ENCODE measurements at regions not wholly inside any gene's neighbourhood (a gene's known extent, or its start where the extent isn't known, plus 50 kb on each side); places are given as distances from the start of the nearest gene placed in this dataset.

DNA sequence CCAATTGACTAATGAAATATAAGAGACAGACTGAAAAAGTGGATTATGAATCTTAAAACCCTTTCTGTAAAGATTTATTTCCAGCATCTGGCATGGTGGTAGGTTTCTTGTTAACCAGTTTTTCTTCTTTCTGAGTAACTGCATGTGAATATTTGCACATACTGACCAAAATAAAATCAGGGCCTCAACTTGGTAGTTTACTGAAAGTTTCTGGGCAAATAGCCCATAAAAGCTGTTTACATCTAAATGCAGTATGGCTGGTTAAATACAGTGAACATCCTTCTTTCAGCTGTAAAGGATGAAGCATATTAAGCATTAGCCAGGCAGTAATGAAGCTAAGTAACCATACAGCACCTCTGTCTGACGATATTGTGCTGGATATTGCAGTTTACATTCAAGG is 83.6 kb upstream of the EYS start:
- no peaks in the 10 kb centered on the region for H3K9me1 ChIP-seq (replicated peaks; ENCODE audit: control insufficient read depth, extremely low read depth, insufficient read depth, low read length)
- no peak overlapping the region for H2AFZ ChIP-seq (ENCODE audit: low read depth, low read length)
- CTCF ChIA-PET = no interaction called here
- no peak for TF ChIP-seq GATA2 (IDR thresholded peaks at IDR 0.05; ENCODE audit: insufficient read depth, insufficient read length, low read depth, low read length)
- TF ChIP-seq, protein P1, sequence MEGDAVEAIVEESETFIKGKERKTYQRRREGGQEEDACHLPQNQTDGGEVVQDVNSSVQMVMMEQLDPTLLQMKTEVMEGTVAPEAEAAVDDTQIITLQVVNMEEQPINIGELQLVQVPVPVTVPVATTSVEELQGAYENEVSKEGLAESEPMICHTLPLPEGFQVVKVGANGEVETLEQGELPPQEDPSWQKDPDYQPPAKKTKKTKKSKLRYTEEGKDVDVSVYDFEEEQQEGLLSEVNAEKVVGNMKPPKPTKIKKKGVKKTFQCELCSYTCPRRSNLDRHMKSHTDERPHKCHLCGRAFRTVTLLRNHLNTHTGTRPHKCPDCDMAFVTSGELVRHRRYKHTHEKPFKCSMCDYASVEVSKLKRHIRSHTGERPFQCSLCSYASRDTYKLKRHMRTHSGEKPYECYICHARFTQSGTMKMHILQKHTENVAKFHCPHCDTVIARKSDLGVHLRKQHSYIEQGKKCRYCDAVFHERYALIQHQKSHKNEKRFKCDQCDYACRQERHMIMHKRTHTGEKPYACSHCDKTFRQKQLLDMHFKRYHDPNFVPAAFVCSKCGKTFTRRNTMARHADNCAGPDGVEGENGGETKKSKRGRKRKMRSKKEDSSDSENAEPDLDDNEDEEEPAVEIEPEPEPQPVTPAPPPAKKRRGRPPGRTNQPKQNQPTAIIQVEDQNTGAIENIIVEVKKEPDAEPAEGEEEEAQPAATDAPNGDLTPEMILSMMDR (IDR thresholded peaks at IDR 0.05; ENCODE audit: extremely low read depth in 1 of 2, insufficient read depth in 1 of 2, low read depth in 1 of 2, low read length in 2 of 2) = no peak
- TF ChIP-seq, protein P2, sequence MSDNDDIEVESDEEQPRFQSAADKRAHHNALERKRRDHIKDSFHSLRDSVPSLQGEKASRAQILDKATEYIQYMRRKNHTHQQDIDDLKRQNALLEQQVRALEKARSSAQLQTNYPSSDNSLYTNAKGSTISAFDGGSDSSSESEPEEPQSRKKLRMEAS (IDR thresholded peaks at IDR 0.05; ENCODE audit: insufficient read depth, insufficient read length) = no peak
- TF ChIP-seq FOS (IDR thresholded peaks at IDR 0.05; ENCODE audit: borderline replicate concordance, insufficient read depth, low read length) = no peak
- no peak for TF ChIP-seq POLR2AphosphoS5 (IDR thresholded peaks at IDR 0.05; ENCODE audit: insufficient read depth, low read depth, low read length)
- TF ChIP-seq MYC (IDR thresholded peaks at IDR 0.05; ENCODE audit: low read depth, low read length) = no peak
- no peak for TF ChIP-seq POLR2A (IDR thresholded peaks at IDR 0.05; ENCODE audit: low read depth, low read length)
- TF ChIP-seq JUN (IDR thresholded peaks at IDR 0.05; ENCODE audit: borderline replicate concordance, insufficient read depth, insufficient read length, low read depth) = no peak
- TF ChIP-seq EZH2 (IDR thresholded peaks at IDR 0.05; ENCODE audit: borderline replicate concordance, low read depth, low read length, severe bottlenecking) = no peak
- no peak overlapping the region for H3K27ac ChIP-seq (ENCODE audit: insufficient read depth, low read depth, low read length)
- no peak overlapping the region for H3K9ac ChIP-seq (replicated peaks; ENCODE audit: extremely low read depth, insufficient read depth, low read length)
- H3K4me2 ChIP-seq (ENCODE audit: insufficient read depth, low read length) = no peak overlapping the region
- DNase-seq (ENCODE audit: low read depth, low spot score) = no peak
- H3K79me2 ChIP-seq (ENCODE audit: control insufficient read depth, insufficient read depth, low read length) = no peaks in the 10 kb centered on the region
- H3K4me1 ChIP-seq (ENCODE audit: control insufficient read depth, extremely low read depth, insufficient read depth, low read length) = no peaks in the 10 kb centered on the region
- FAIRE-seq = no peak
- POLR2A ChIA-PET = no interaction called here
- no peaks in the 10 kb centered on the region for H3K27me3 ChIP-seq (ENCODE audit: control insufficient read depth in 2 of 2, insufficient read depth in 2 of 2, low read length in 2 of 2)
- no peaks in the 10 kb centered on the region for H4K20me1 ChIP-seq (replicated peaks; ENCODE audit: control insufficient read depth, extremely low read depth, insufficient read depth, low read length)
- dilution Hi-C loops (cut with MboI; ENCODE audit: extremely low pct_ligation_motif_present, low sequenced_read_pairs) = no loop called here
- H3K4me3 ChIP-seq (replicated peaks in 1 of 3; ENCODE audit: insufficient read depth in 1 of 3, low read depth in 1 of 3, low read length in 3 of 3) = no peak overlapping the region
- intact Hi-C loops (cut with micrococcal nuclease) = no loop called here
- BruUV-seq (replicated peaks) = no TSS peak
- H3K36me3 ChIP-seq (ENCODE audit: control insufficient read depth in 2 of 2, extremely low read depth in 1 of 2, insufficient read depth in 2 of 2, low read length in 2 of 2) = no peaks in the 10 kb centered on the region
- H3K9me3 ChIP-seq (replicated peaks; ENCODE audit: control insufficient read depth, insufficient read depth, low read length) = no peaks in the 10 kb centered on the region

Measured in endothelial cell of umbilical vein (primary cell).